A549 (cell line): ENCODE measurements at regions not wholly inside any gene's neighbourhood (a gene's known extent, or its start where the extent isn't known, plus 50 kb on each side); places are given as distances from the start of the nearest gene placed in this dataset.

Source experiments
- ATAC-seq, 2 experiments: fragments of 200-7000 bp in 1 of 2; fragments of >200 bp in 1 of 2; cut with Nextera tagmentation in 1 of 2; cut with Tn5 transposase in 1 of 2; 3 replicates each; pipeline versions ENCODE4 v1.8.0 to v1.9.1; 2018 to 2020; ENCODE audit warnings: mild to moderate bottlenecking in 1 of 2, moderate library complexity in 1 of 2
- CTCF ChIA-PET: fragments of 300-600 bp; sonication (Branson Sonifier 250); formaldehyde crosslinking; extraction: SDS; loops from one replicate; lab custom pipeline; 2021; ENCODE audit warnings: antibody characterized with exemption, inconsistent platforms; lab: Yijun Ruan, JAX
- POLR2A ChIA-PET: fragments of 350-600 bp; formaldehyde crosslinking; extraction: SDS; loops from one replicate; lab custom pipeline; 2021; ENCODE audit warnings: antibody characterized with exemption, inconsistent platforms; lab: Yijun Ruan, JAX
- DNase-seq, 2 experiments: peaks; one replicate each; pipeline versions ENCODE4 v3.0.0 to v3.0.0-alpha.2; 2011 to 2016; ENCODE audit warnings: low read depth in 1 of 2, low spot score in 1 of 2
- FAIRE-seq: peaks from 2 replicates; lab custom pipeline; 2011; peaks lifted over from hg19 to GRCh38; lab: Jason Lieb, UNC
- H3K27ac ChIP-seq, 2 experiments: fragments of >200 bp; sonication (Bioruptor Twin); formaldehyde crosslinking; 3 replicates each; pipeline ENCODE4 v1.5.1; 2016 to 2017
- H3K4me1 ChIP-seq: fragments of >200 bp; sonication (Bioruptor Twin); formaldehyde crosslinking; 3 replicates; pipeline ENCODE4 v1.6.1; 2016
- H3K4me2 ChIP-seq: fragments of >200 bp; sonication (Bioruptor Twin); formaldehyde crosslinking; 3 replicates; pipeline ENCODE4 v1.6.1; 2016
- H3K4me3 ChIP-seq: fragments of >200 bp; sonication (Bioruptor Twin); formaldehyde crosslinking; 3 replicates; pipeline ENCODE4 v1.5.1; 2016
- H3K9me3 ChIP-seq: fragments of >200 bp; sonication (Bioruptor Twin); formaldehyde crosslinking; 3 replicates; pipeline ENCODE4 v1.6.1; 2016
- BCL3 ChIP-seq: fragments of >200 bp; sonication (Bioruptor Twin); formaldehyde crosslinking; IDR thresholded peaks from 3 replicates; pipeline ENCODE4 v1.6.1; 2016
- CBX8 ChIP-seq: fragments of 200-600 bp; sonication (generic); IDR thresholded peaks from 2 replicates; pipeline ENCODE4 v1.6.1; 2016
- CEBPB ChIP-seq, 2 experiments: fragments of >200 bp in 1 of 2; sonication (Bioruptor Twin) in 1 of 2; formaldehyde crosslinking in 1 of 2; IDR thresholded peaks; 2 replicates each; pipeline ENCODE4 v1.6.1; 2012 to 2016
- CHD4 ChIP-seq: fragments of 200-600 bp; sonication (generic); IDR thresholded peaks from 2 replicates; pipeline ENCODE4 v1.6.1; 2016; ENCODE audit warnings: antibody characterized with exemption, mild to moderate bottlenecking, borderline replicate concordance
- CTCF ChIP-seq: fragments of >200 bp; sonication (Bioruptor Twin); formaldehyde crosslinking; IDR thresholded peaks from 3 replicates; pipeline ENCODE4 v1.5.1; 2016
- E2F6 ChIP-seq: IDR thresholded peaks from 2 replicates; pipeline ENCODE4 v1.6.1; 2012; ENCODE audit warnings: low read depth, borderline replicate concordance
- EP300 ChIP-seq, 2 experiments: fragments of >200 bp; sonication (Bioruptor Twin); formaldehyde crosslinking; IDR thresholded peaks; 2 replicates in 1 of 2; 3 replicates in 1 of 2; pipeline ENCODE4 v1.6.1; 2016 to 2017
- HMGXB4 ChIP-seq: fragments of 250-450 bp; sonication (Bioruptor Pico); IDR thresholded peaks from 2 replicates; pipeline ENCODE4 v1.5.0; 2021; ENCODE audit warnings: mild to moderate bottlenecking, moderate library complexity, borderline replicate concordance
- HOXB5 ChIP-seq: fragments of 250-450 bp; sonication (Bioruptor Pico); IDR thresholded peaks from 2 replicates; pipeline ENCODE4 v1.5.0; 2020; ENCODE audit warnings: mild to moderate bottlenecking, moderate library complexity
- JUN ChIP-seq, 2 experiments: fragments of >200 bp; sonication (Bioruptor Twin); formaldehyde crosslinking; IDR thresholded peaks; 2 replicates in 1 of 2; 3 replicates in 1 of 2; pipeline ENCODE4 v1.6.1; 2016 to 2017
- JUNB ChIP-seq: fragments of >200 bp; sonication (Bioruptor Twin); formaldehyde crosslinking; IDR thresholded peaks from 2 replicates; pipeline ENCODE4 v1.6.1; 2016
- MAZ ChIP-seq: fragments of 150-350 bp; IDR thresholded peaks from 2 replicates; pipeline ENCODE4 v1.6.1; 2014; ENCODE audit warnings: antibody characterized with exemption, low read depth, low read length, borderline replicate concordance
- NFE2L2 ChIP-seq: fragments of 150-350 bp; conservative IDR thresholded peaks from 2 replicates; pipeline ENCODE4 v1.6.1; 2014; ENCODE audit warnings: low read length
- NPAS2 ChIP-seq: fragments of 250-450 bp; sonication (Bioruptor Pico); IDR thresholded peaks from 2 replicates; pipeline ENCODE4 v1.8.0; 2022; ENCODE audit warnings: mild to moderate bottlenecking, moderate library complexity, borderline replicate concordance
- NR3C1 ChIP-seq: fragments of >200 bp; sonication (Bioruptor Twin); formaldehyde crosslinking; IDR thresholded peaks from 3 replicates; pipeline ENCODE4 v1.6.1; 2017
- PHF8 ChIP-seq: fragments of 200-600 bp; sonication (generic); IDR thresholded peaks from 2 replicates; pipeline ENCODE4 v1.6.1; 2016; ENCODE audit warnings: low read depth, mild to moderate bottlenecking, antibody characterized with exemption, moderate library complexity, borderline replicate concordance
- POLR2AphosphoS2 ChIP-seq: conservative IDR thresholded peaks from 2 replicates; pipeline ENCODE4 v1.6.1; 2012; ENCODE audit warnings: low read length, improper control_type of control experiment, inconsistent platforms
- RCOR1 ChIP-seq: fragments of 150-350 bp; IDR thresholded peaks from 2 replicates; pipeline ENCODE4 v1.6.1; 2014; ENCODE audit warnings: antibody characterized with exemption, low read length, low read depth
- RFX5 ChIP-seq: fragments of 450-650 bp; IDR thresholded peaks from 2 replicates; pipeline ENCODE4 v1.7.1; 2014; ENCODE audit warnings: antibody characterized with exemption, mild to moderate bottlenecking, moderate library complexity
- TP53 ChIP-seq: fragments of 250-450 bp; sonication (Bioruptor Pico); IDR thresholded peaks from 2 replicates; pipeline ENCODE4 v1.5.0; 2021; ENCODE audit warnings: mild to moderate bottlenecking, moderate library complexity
- USF2 ChIP-seq: fragments of 450-650 bp; IDR thresholded peaks from 2 replicates; pipeline ENCODE4 v1.6.1; 2014; ENCODE audit warnings: antibody characterized with exemption
- ZC3H11A ChIP-seq: fragments of 450-650 bp; IDR thresholded peaks from 2 replicates; pipeline ENCODE4 v1.6.1; 2014; ENCODE audit warnings: antibody characterized with exemption, mild to moderate bottlenecking
- ZFP36 ChIP-seq: fragments of 450-650 bp; IDR thresholded peaks from 2 replicates; pipeline ENCODE4 v1.6.1; 2014; ENCODE audit warnings: borderline replicate concordance; ENCODE audit not compliant: partially characterized antibody
- ZNF302 ChIP-seq: fragments of 250-450 bp; sonication (Bioruptor Pico); IDR thresholded peaks from 2 replicates; pipeline ENCODE4 v1.9.0; 2021; ENCODE audit warnings: inconsistent platforms, mild to moderate bottlenecking, moderate library complexity
- whole genome bisulfite sequencing: methylation state at CpG from one replicate; pipeline ENCODE4 v1.1.6; 2017; ENCODE audit errors: missing lambda C conversion rate; 5-methylcytosine and 5-hydroxymethylcytosine counted together

- ChIA-PET CTCF (no interaction called here), POLR2A (no interaction called here)
- H3K4me2 ChIP-seq: no peak overlapping the region
- no peak overlapping the region for H3K4me3 ChIP-seq
- no peak overlapping the region for H3K27ac ChIP-seq
- FAIRE-seq: no peak
- no peaks in the 10 kb centered on the region for H3K9me3 ChIP-seq
- TF ChIP-seq HOXB5 (CRISPR knock-in tag): no peak
- TF ChIP-seq CTCF: no peak
- no peak for TF ChIP-seq TP53 (CRISPR knock-in tag)
- TF ChIP-seq, all 56 proteins: peak for 0
- no peaks in the 10 kb centered on the region for H3K4me1 ChIP-seq
- DNase-seq (no peak), ATAC-seq (no peak)
- 2% methylated on average over 2 of the region's 2 CpGs for WGBS
These were observed 804.4 kb downstream of the SATB2 start for GRCh38 chr2:198653311-198653710.

GRCh38 chr2:198652461-198652860 lies 805.3 kb downstream of the SATB2 start:
- Histone ChIP-seq H3K27ac (no peak overlapping the region), H3K4me3 (no peak overlapping the region), H3K9me3 (no peaks in the 10 kb centered on the region), H3K4me1 (no peaks in the 10 kb centered on the region), H3K4me2 (no peak overlapping the region)
- ChIA-PET CTCF (interaction anchor here (1.0 kb wide), 1 partner anchor 112 kb away, joined by 4 read pairs; no protein-coding TSS in a partner anchor), POLR2A (no interaction called here)
- ATAC-seq: no peak
- no peak for FAIRE-seq
- WGBS: 0% methylated on average over 1 of the region's 1 CpG
- no peak for DNase-seq
- TF ChIP-seq NR3C1: no peak
- no peak for TF ChIP-seq CEBPB (IDR thresholded peaks at IDR 0.05)
- no peak for TF ChIP-seq NFE2L2
- TF ChIP-seq USF2: no peak
- TF ChIP-seq TP53 (CRISPR knock-in tag): no peak
- TF ChIP-seq RCOR1: no peak
- no peak for TF ChIP-seq E2F6
- TF ChIP-seq POLR2AphosphoS2: no peak
- TF ChIP-seq ZNF302 (CRISPR knock-in tag): no peak
- no peak for TF ChIP-seq JUN (IDR thresholded peaks at IDR 0.05)
- no peak for TF ChIP-seq CBX8

- ATAC-seq (no peak), FAIRE-seq (no peak), DNase-seq (no peak)
- Histone ChIP-seq H3K27ac (no peak overlapping the region), H3K9me3 (no peaks in the 10 kb centered on the region), H3K4me3 (no peak overlapping the region), H3K4me1 (no peaks in the 10 kb centered on the region), H3K4me2 (no peak overlapping the region)
- 88% methylated on average over 4 of the region's 4 CpGs for WGBS
- TF ChIP-seq RFX5 (no peak), PHF8 (no peak), TP53 (CRISPR knock-in tag) (no peak), JUNB (no peak), CHD4 (no peak), CBX8 (no peak), ZFP36 (no peak), HMGXB4 (CRISPR knock-in tag) (no peak), MAZ (no peak), POLR2AphosphoS2 (no peak), BCL3 (no peak), ZC3H11A (no peak), EP300 (IDR thresholded peaks at IDR 0.05) (no peak), NPAS2 (no peak)
- ChIA-PET CTCF (no interaction called here), POLR2A (no interaction called here)
These were observed 811.9 kb downstream of the SATB2 start for GRCh38 chr2:198645816-198646215.
